GM12878 (cell line): ENCODE measurements at regions not wholly inside any gene's neighbourhood (a gene's known extent, or its start where the extent isn't known, plus 50 kb on each side); places are given as distances from the start of the nearest gene placed in this dataset.

Experiments
- ATAC-seq: fragments of 200-7000 bp; cut with Tn5 transposase; 3 replicates; pipeline ENCODE4 v1.9.1; 2020; ENCODE audit warnings: mild to moderate bottlenecking, moderate library complexity
- BruUV-seq: library from RNA; stranded (reverse); fragments of 400-500 nt; replicated peaks from 2 replicates; lab custom pipeline; 2021; lab: Mats Ljungman, UMichigan
- CTCF ChIA-PET: fragments of 300-600 bp; sonication (Branson Sonifier 250); formaldehyde crosslinking; extraction: SDS; loops from one replicate; lab custom pipeline; 2021; ENCODE audit warnings: inconsistent platforms; lab: Yijun Ruan, JAX
- POLR2A ChIA-PET: fragments of 350-600 bp; formaldehyde crosslinking; extraction: SDS; loops from one replicate; lab custom pipeline; 2021; ENCODE audit warnings: inconsistent platforms; lab: Charles Lee
- RAD21 ChIA-PET: fragments of 300-600 bp; sonication (Branson Sonifier 250); formaldehyde crosslinking; loops from one replicate; lab custom pipeline; 2023; ENCODE audit warnings: antibody characterized with exemption; ENCODE audit not compliant: unreplicated experiment; lab: Charles Lee
- SMC1A ChIA-PET: fragments of 300-600 bp; sonication (Branson Sonifier 250); formaldehyde crosslinking; loops from one replicate; lab custom pipeline; 2023; ENCODE audit not compliant: unreplicated experiment, uncharacterized antibody; lab: Charles Lee
- DNase-seq: peaks from one replicate; pipeline ENCODE4 v3.0.0-alpha.2; 2011; ENCODE audit warnings: low read depth, low spot score
- FAIRE-seq: peaks from 3 replicates; lab custom pipeline; 2011; peaks lifted over from hg19 to GRCh38; lab: Jason Lieb, UNC
- H2AFZ ChIP-seq: 2 replicates; pipeline ENCODE4 v1.6.0; 2011; ENCODE audit warnings: low read depth, low read length, control low read depth; ENCODE audit not compliant: control insufficient read depth
- H3K27ac ChIP-seq: 2 replicates; pipeline ENCODE4 v1.5.1; 2011; ENCODE audit warnings: control low read depth; ENCODE audit not compliant: control insufficient read depth, insufficient read depth
- H3K27me3 ChIP-seq, 2 experiments: replicated peaks in 1 of 2; 2 replicates each; pipeline versions ENCODE4 v1.6.0 to v1.6.1; 2011; ENCODE audit warnings: low read length in 1 of 2; ENCODE audit not compliant: control insufficient read depth in 2 of 2, insufficient read depth in 2 of 2
- H3K36me3 ChIP-seq, 2 experiments: 2 replicates each; pipeline ENCODE4 v1.5.1; 2011; ENCODE audit warnings: low read length in 1 of 2; ENCODE audit not compliant: control insufficient read depth in 2 of 2, insufficient read depth in 2 of 2
- H3K4me1 ChIP-seq: 2 replicates; pipeline ENCODE4 v1.6.1; 2011; ENCODE audit warnings: mild to moderate bottlenecking, low read length, moderate library complexity, mixed read lengths; ENCODE audit not compliant: control insufficient read depth, insufficient read depth
- H3K4me2 ChIP-seq: 2 replicates; pipeline ENCODE4 v1.6.0; 2011; ENCODE audit warnings: control low read depth; ENCODE audit not compliant: control insufficient read depth, insufficient read depth
- H3K4me3 ChIP-seq: fragments of 200-600 bp; sonication (generic); 2 replicates; pipeline ENCODE4 v1.5.1; 2016
- H3K79me2 ChIP-seq: 2 replicates; pipeline ENCODE4 v1.6.0; 2011; ENCODE audit warnings: low read length; ENCODE audit not compliant: control insufficient read depth, insufficient read depth
- H3K9ac ChIP-seq: 2 replicates; pipeline ENCODE4 v1.8.0; 2011; ENCODE audit warnings: low read length, control low read depth, mixed read lengths; ENCODE audit not compliant: control insufficient read depth, insufficient read depth
- H3K9me3 ChIP-seq: replicated peaks from 3 replicates; pipeline ENCODE4 v1.5.1; 2011; ENCODE audit warnings: mild to moderate bottlenecking, low read length; ENCODE audit not compliant: control insufficient read depth, insufficient read depth
- H4K20me1 ChIP-seq: 2 replicates; pipeline ENCODE4 v1.6.0; 2011; ENCODE audit not compliant: control insufficient read depth, insufficient read depth
- BRCA1 ChIP-seq: IDR thresholded peaks from 2 replicates; pipeline ENCODE4 v1.6.1; 2011; ENCODE audit warnings: low read depth, low read length, improper control_type of control experiment
- CHD1 ChIP-seq: IDR thresholded peaks from 2 replicates; pipeline ENCODE4 v1.6.1; 2012; ENCODE audit warnings: low read depth, low read length, improper control_type of control experiment
- EED ChIP-seq: sonication (generic); IDR thresholded peaks from 2 replicates; pipeline ENCODE4 v1.6.1; 2016; ENCODE audit warnings: antibody characterized with exemption, low read depth
- HDAC2 ChIP-seq: fragments of 200-600 bp; sonication (generic); IDR thresholded peaks from 2 replicates; pipeline ENCODE4 v1.6.1; 2017
- NFYB ChIP-seq: IDR thresholded peaks from 2 replicates; pipeline ENCODE4 v1.6.1; 2011; ENCODE audit warnings: low read depth, mild to moderate bottlenecking, low read length, improper control_type of control experiment, moderate library complexity; ENCODE audit not compliant: insufficient read depth
- NR2C2 ChIP-seq: IDR thresholded peaks from 2 replicates; pipeline ENCODE4 v1.6.1; 2011; ENCODE audit warnings: borderline replicate concordance, low read depth; ENCODE audit not compliant: control insufficient read depth, insufficient read length
- POLR2AphosphoS5 ChIP-seq: IDR thresholded peaks from 2 replicates; pipeline ENCODE4 v1.6.1; 2011; ENCODE audit warnings: mild to moderate bottlenecking, low read length, inconsistent platforms
- WGBS: methylation state at CpG from one replicate; pipeline ENCODE4 v1.1.6; 2016; ENCODE audit warnings: low lambda C conversion rate; ENCODE audit not compliant: insufficient replicate concordance, insufficient coverage; ENCODE audit errors: missing lambda C conversion rate; 5-methylcytosine and 5-hydroxymethylcytosine counted together
- in situ Hi-C: fragments of 300-500 bp; cut with MboI; formaldehyde crosslinking; loops from 9 replicates; pipeline ENCODE4 v1.14.3; 2018; ENCODE audit warnings: mixed read lengths
- intact Hi-C: fragments of 100-400 bp; cut with micrococcal nuclease; formaldehyde crosslinking; loops from one replicate; pipeline ENCODE4 v1.14.2; 2022; ENCODE audit not compliant: unreplicated experiment
- TF ChIP-seq, protein P1 (sequence below): fragments of 450-650 bp; formaldehyde crosslinking; IDR thresholded peaks from 2 replicates; pipeline ENCODE4 v1.4.0; 2022; ENCODE audit warnings: mild to moderate bottlenecking, moderate library complexity
- TF ChIP-seq, protein P2 (sequence below): IDR thresholded peaks from 2 replicates; pipeline ENCODE4 v1.6.1; 2011; ENCODE audit warnings: low read depth, low read length, improper control_type of control experiment, borderline replicate concordance
- TF ChIP-seq, protein P3 (sequence below): IDR thresholded peaks from 2 replicates; pipeline ENCODE4 v1.6.1; 2012; ENCODE audit warnings: low read length, inconsistent platforms

DNA sequence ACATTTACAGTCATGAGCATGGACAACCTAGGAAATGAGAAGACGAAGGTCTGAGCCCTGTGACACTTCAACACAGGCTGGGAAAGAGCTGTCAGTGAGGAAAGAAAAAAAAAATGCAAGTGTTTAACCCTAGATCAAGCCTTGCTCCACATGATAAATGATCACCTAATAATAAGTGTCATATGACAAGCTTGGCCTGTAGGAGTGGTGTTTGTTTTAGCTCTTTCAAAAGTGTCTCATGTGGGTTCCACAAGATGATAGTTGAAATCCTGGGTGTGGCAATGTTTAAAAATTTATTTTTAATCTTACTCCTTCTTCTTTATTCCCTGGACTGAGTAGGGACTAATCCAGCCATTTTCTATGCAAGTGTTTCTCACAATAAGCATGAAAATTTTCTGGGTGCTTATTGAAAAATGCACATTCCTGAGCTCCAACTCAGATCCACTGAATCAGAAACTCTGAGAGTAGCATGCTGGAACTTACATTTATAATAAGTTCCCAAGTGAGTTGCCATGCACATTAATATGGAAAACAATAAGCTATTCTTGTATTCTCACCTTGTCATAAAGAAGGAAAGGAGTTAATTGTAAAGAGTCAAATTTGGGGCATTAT, 138.3 kb downstream of the AREG start:
- H3K27me3 ChIP-seq = no peaks in the 10 kb centered on the region
- ATAC-seq (no peak), FAIRE-seq (no peak)
- no peak overlapping the region for H2AFZ ChIP-seq
- RAD21 ChIA-PET = no interaction called here
- POLR2A ChIA-PET = interaction anchor here (0.6 kb wide), 1 partner anchor 122 kb away, joined by 6 read pairs; no protein-coding TSS in a partner anchor
- H3K4me2 ChIP-seq = no peak overlapping the region
- no peak for TF ChIP-seq EED
- TF ChIP-seq, protein P1, sequence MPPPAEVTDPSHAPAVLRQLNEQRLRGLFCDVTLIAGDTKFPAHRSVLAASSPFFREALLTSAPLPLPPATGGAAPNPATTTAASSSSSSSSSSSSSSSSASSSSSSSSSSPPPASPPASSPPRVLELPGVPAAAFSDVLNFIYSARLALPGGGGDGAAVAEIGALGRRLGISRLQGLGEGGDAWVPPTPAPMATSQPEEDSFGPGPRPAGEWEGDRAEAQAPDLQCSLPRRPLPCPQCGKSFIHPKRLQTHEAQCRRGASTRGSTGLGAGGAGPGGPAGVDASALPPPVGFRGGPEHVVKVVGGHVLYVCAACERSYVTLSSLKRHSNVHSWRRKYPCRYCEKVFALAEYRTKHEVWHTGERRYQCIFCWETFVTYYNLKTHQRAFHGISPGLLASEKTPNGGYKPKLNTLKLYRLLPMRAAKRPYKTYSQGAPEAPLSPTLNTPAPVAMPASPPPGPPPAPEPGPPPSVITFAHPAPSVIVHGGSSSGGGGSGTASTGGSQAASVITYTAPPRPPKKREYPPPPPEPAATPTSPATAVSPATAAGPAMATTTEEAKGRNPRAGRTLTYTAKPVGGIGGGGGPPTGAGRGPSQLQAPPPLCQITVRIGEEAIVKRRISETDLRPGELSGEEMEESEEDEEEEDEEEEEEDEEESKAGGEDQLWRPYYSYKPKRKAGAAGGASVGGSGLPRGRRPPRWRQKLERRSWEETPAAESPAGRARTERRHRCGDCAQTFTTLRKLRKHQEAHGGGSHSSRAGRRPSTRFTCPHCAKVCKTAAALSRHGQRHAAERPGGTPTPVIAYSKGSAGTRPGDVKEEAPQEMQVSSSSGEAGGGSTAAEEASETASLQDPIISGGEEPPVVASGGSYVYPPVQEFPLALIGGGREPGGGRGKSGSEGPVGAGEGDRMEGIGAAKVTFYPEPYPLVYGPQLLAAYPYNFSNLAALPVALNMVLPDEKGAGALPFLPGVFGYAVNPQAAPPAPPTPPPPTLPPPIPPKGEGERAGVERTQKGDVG = no peak
- TF ChIP-seq, protein P2, sequence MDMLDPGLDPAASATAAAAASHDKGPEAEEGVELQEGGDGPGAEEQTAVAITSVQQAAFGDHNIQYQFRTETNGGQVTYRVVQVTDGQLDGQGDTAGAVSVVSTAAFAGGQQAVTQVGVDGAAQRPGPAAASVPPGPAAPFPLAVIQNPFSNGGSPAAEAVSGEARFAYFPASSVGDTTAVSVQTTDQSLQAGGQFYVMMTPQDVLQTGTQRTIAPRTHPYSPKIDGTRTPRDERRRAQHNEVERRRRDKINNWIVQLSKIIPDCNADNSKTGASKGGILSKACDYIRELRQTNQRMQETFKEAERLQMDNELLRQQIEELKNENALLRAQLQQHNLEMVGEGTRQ = no peak
- TF ChIP-seq POLR2AphosphoS5 = no peak
- TF ChIP-seq HDAC2 = no peak
- no peak for TF ChIP-seq NR2C2
- TF ChIP-seq, protein P3, sequence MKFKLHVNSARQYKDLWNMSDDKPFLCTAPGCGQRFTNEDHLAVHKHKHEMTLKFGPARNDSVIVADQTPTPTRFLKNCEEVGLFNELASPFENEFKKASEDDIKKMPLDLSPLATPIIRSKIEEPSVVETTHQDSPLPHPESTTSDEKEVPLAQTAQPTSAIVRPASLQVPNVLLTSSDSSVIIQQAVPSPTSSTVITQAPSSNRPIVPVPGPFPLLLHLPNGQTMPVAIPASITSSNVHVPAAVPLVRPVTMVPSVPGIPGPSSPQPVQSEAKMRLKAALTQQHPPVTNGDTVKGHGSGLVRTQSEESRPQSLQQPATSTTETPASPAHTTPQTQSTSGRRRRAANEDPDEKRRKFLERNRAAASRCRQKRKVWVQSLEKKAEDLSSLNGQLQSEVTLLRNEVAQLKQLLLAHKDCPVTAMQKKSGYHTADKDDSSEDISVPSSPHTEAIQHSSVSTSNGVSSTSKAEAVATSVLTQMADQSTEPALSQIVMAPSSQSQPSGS = no peak
- TF ChIP-seq NFYB = no peak
- TF ChIP-seq CHD1 = no peak
- TF ChIP-seq BRCA1 = no peak
- TF ChIP-seq, all 136 proteins: peak for 0
- no peaks in the 10 kb centered on the region for H3K4me1 ChIP-seq
- no peaks in the 10 kb centered on the region for H3K79me2 ChIP-seq
- DNase-seq = no peak
- WGBS = 0% methylated on average over 1 of the region's 1 CpG
- SMC1A ChIA-PET = interaction anchor here (1.0 kb wide), 1 partner anchor 12 kb away, joined by 3 read pairs; no protein-coding TSS in a partner anchor
- no peak overlapping the region for H3K27ac ChIP-seq
- H3K9me3 ChIP-seq = no peaks in the 10 kb centered on the region
- no peak overlapping the region for H3K9ac ChIP-seq
- no peaks in the 10 kb centered on the region for H3K36me3 ChIP-seq
- H3K4me3 ChIP-seq = no peak overlapping the region
- CTCF ChIA-PET = interaction anchor here (0.6 kb wide), 1 partner anchor 1083 kb away, joined by 3 read pairs; no protein-coding TSS in a partner anchor
- intact Hi-C loops (no loop called here), in situ Hi-C loops (no loop called here)
- H4K20me1 ChIP-seq = no peaks in the 10 kb centered on the region
- BruUV-seq = no TSS peak
